ENCODE measurements at regions not wholly inside any gene's neighbourhood (a gene's known extent, or its start where the extent isn't known, plus 50 kb on each side); places are given as distances from the start of the nearest gene placed in this dataset.

- DNase-seq: no peak
These were observed 316.7 kb upstream of the KLF3 start for GRCh38 chr4:38347251-38347650.

- no peak for DNase-seq
These were observed 309.6 kb upstream of the KLF3 start for GRCh38 chr4:38354421-38354820.

- no peak for DNase-seq
These were observed 309.1 kb upstream of the KLF3 start for GRCh38 chr4:38354872-38355271.

GRCh38 chr4:38356686-38357085, 307.3 kb upstream of the KLF3 start:
- no peak for DNase-seq

- DNase-seq: no peak
These were observed 306.5 kb upstream of the KLF3 start for GRCh38 chr4:38357546-38357945.

- DNase-seq: no peak
These were observed 304.9 kb upstream of the KLF3 start for GRCh38 chr4:38359113-38359512.

- DNase-seq: no peak
These were observed 303.8 kb upstream of the KLF3 start for GRCh38 chr4:38360201-38360600.

- DNase-seq: no peak
These were observed 299.5 kb upstream of the KLF3 start for GRCh38 chr4:38364383-38364963.

GRCh38 chr4:38365261-38365660, 298.7 kb upstream of the KLF3 start:
- DNase-seq: no peak

- no peak for DNase-seq
These were observed 298.2 kb upstream of the KLF3 start for GRCh38 chr4:38365748-38366310.

GRCh38 chr4:38366456-38366855, 297.5 kb upstream of the KLF3 start:
- no peak for DNase-seq

GRCh38 chr4:38366997-38367396, 297.0 kb upstream of the KLF3 start:
- DNase-seq: no peak

- no peak for DNase-seq
These were observed 296.3 kb upstream of the KLF3 start for GRCh38 chr4:38367642-38368174.

GRCh38 chr4:38368613-38369012, 295.4 kb upstream of the KLF3 start:
- peak in 1 of 2 donors; percentile 4 for DNase-seq

- DNase-seq: no peak
These were observed 292.6 kb upstream of the KLF3 start for GRCh38 chr4:38371391-38371851.

GRCh38 chr4:38373375-38373774, 290.6 kb upstream of the KLF3 start:
- DNase-seq: no peak

GRCh38 chr4:38377195-38377594, 286.8 kb upstream of the KLF3 start:
- no peak for DNase-seq

- no peak for DNase-seq
These were observed 285.5 kb upstream of the KLF3 start for GRCh38 chr4:38378478-38378877.

- DNase-seq: no peak
These were observed 282.2 kb upstream of the KLF3 start for GRCh38 chr4:38381788-38382187.

- DNase-seq: no peak
These were observed 281.5 kb upstream of the KLF3 start for GRCh38 chr4:38382520-38382919.

GRCh38 chr4:38383646-38384121, 280.3 kb upstream of the KLF3 start:
- DNase-seq: no peak

- DNase-seq: no peak
These were observed 278.6 kb upstream of the KLF3 start for GRCh38 chr4:38385093-38386004.

GRCh38 chr4:38386005-38386551, 277.9 kb upstream of the KLF3 start:
- no peak for DNase-seq

Data from CD4-positive, alpha-beta T cell treated with Interferon alpha-2 for 1 hour (primary cell).